BJ (cell line): ENCODE measurements at regions not wholly inside any gene's neighbourhood (a gene's known extent, or its start where the extent isn't known, plus 50 kb on each side); places are given as distances from the start of the nearest gene placed in this dataset.
A peak's percentile ranks its signal among the peaks of the same experiment; 100 is the strongest.

Experiments
- CTCF ChIA-PET: fragments of 350-600 bp; formaldehyde crosslinking; extraction: SDS; loops from one replicate; lab custom pipeline; 2021; ENCODE audit warnings: antibody characterized with exemption, inconsistent platforms; lab: Yijun Ruan, JAX
- POLR2A ChIA-PET: fragments of 300-600 bp; sonication (Branson Sonifier 250); formaldehyde crosslinking; extraction: SDS; loops from one replicate; lab custom pipeline; 2021; ENCODE audit warnings: antibody characterized with exemption; lab: Charles Lee
- DNase-seq: peaks from one replicate; pipeline ENCODE4 v3.0.0-alpha.2; 2011; ENCODE audit warnings: low read depth
- H3K27me3 ChIP-seq: 2 replicates; pipeline ENCODE4 v1.6.0; 2011; ENCODE audit warnings: low read length; ENCODE audit not compliant: control insufficient read depth, insufficient read depth
- H3K36me3 ChIP-seq: 2 replicates; pipeline ENCODE4 v1.5.1; 2011; ENCODE audit warnings: low read length; ENCODE audit not compliant: control insufficient read depth, insufficient read depth
- H3K4me3 ChIP-seq: 2 replicates; pipeline ENCODE4 v1.5.1; 2011; ENCODE audit warnings: low read depth, mild to moderate bottlenecking, control low read depth, low read length
- CTCF ChIP-seq: IDR thresholded peaks from 2 replicates; pipeline ENCODE4 v1.5.1; 2011; ENCODE audit warnings: low read depth, mild to moderate bottlenecking, control low read depth, inconsistent platforms, low read length, moderate library complexity; ENCODE audit not compliant: insufficient read depth

- Histone ChIP-seq H3K36me3 (no peaks in the 10 kb centered on the region), H3K27me3 (no peaks in the 10 kb centered on the region), H3K4me3 (no peak overlapping the region)
- no peak for TF ChIP-seq CTCF
- CTCF ChIA-PET = interaction anchor here (1.4 kb wide), 1 partner anchor 11 kb away, joined by 5 read pairs; no protein-coding TSS in a partner anchor
- POLR2A ChIA-PET = interaction anchor here (0.5 kb wide), 1 partner anchor 82 kb away, joined by 3 read pairs; no protein-coding TSS in a partner anchor
- no peak for DNase-seq
These were observed 84.4 kb upstream of the TNS3 start for GRCh38 chr7:47666164-47666862.

GRCh38 chr7:47664650-47665195, 82.8 kb upstream of the TNS3 start:
- Histone ChIP-seq H3K27me3 (no peaks in the 10 kb centered on the region), H3K36me3 (no peaks in the 10 kb centered on the region), H3K4me3 (no peak overlapping the region)
- CTCF ChIA-PET = no interaction called here
- no peak for DNase-seq
- POLR2A ChIA-PET = no interaction called here
- TF ChIP-seq CTCF = no peak

DNA sequence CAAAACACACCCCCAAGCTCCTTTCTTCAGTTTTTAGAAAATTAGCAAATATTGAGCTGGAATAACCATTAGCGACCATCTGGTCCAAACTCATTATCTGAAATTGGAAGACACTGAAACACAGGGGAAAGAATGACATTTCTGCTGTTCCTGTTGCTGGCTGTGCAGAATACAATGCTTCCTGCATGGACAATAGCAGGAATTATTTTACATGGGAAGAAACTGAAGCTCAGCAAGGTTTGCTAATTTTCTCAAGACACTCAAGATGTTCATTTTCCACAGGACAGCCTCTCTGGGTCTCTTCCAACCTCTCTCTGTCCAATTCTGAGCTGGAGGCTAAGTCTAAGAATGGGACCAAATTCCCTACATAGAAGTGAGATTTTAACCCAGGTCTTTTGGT, 81.9 kb upstream of the TNS3 start:
- Histone ChIP-seq H3K4me3 (no peak overlapping the region), H3K36me3 (no peaks in the 10 kb centered on the region), H3K27me3 (no peaks in the 10 kb centered on the region)
- POLR2A ChIA-PET = interaction anchor here (0.6 kb wide), 1 partner anchor 117 kb away, joined by 3 read pairs; no protein-coding TSS in a partner anchor
- TF ChIP-seq CTCF = no peak
- no peak for DNase-seq
- CTCF ChIA-PET = interaction anchor here (0.6 to 1.2 kb wide), 5 partner anchors 15 to 79 kb away, joined by 3 to 4 read pairs (median 3); no protein-coding TSS in a partner anchor

DNA sequence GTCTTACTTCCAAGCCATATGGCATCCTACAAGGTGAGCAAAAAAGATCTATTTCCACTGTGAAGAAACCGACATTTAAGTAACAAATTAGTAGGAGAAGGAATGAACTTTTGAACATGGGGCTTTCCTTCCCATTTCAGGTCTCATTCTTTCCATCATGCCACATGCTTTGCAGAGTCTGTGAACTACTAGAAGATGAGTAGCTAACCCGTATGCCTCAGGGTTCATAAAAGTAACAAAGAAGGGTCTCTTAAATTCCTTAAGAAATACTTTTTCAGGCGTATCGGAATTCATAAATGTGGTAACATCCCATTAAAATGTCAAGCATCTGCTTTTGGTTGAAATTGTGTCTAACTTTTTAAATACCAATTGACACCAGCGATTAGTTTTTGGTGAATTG, 81.3 kb upstream of the TNS3 start:
- DNase-seq = peak; percentile 59
- H3K27me3 ChIP-seq = no peaks in the 10 kb centered on the region

More for the DNA sequence above, 81.3 kb upstream of the TNS3 start:
- Histone ChIP-seq H3K4me3 (no peak overlapping the region), H3K36me3 (no peaks in the 10 kb centered on the region)
- no peak for TF ChIP-seq CTCF
- ChIA-PET POLR2A (no interaction called here), CTCF (interaction anchor here (0.6 to 1.2 kb wide), 4 partner anchors 15 to 79 kb away, joined by 3 to 4 read pairs (median 3); no protein-coding TSS in a partner anchor)
